Left lung (tissue), 4 donors: ENCODE measurements at regions not wholly inside any gene's neighbourhood (a gene's known extent, or its start where the extent isn't known, plus 50 kb on each side); places are given as distances from the start of the nearest gene placed in this dataset.

ENCODE experiments used
- ATAC-seq: fragments of 200-7000 bp; cut with Tn5 transposase; one replicate; pipeline ENCODE4 v1.9.1; 2020; ENCODE audit warnings: moderate library complexity
- DNase-seq, 4 donors: peaks; one replicate each; pipeline ENCODE4 v3.0.0-alpha.2; 2013 to 2020
- H3K27ac ChIP-seq, 2 donors: fragments of 200-600 bp; sonication (generic) in 1 of 2; one replicate each; pipeline versions ENCODE4 v1.5.0 to v1.8.0; 2020 to 2021
- H3K27me3 ChIP-seq, 2 donors: fragments of 200-600 bp; sonication (generic) in 1 of 2; one replicate each; pipeline versions ENCODE4 v1.5.0 to v1.8.0; 2020 to 2021
- H3K36me3 ChIP-seq, 2 donors: fragments of 200-600 bp; sonication (generic) in 1 of 2; one replicate each; pipeline versions ENCODE4 v1.5.0 to v1.8.0; 2020 to 2021
- H3K4me1 ChIP-seq, 2 donors: fragments of 200-600 bp; one replicate each; pipeline ENCODE4 v1.8.0; 2021
- H3K4me3 ChIP-seq, 2 donors: fragments of 200-600 bp; sonication (generic) in 1 of 2; one replicate each; pipeline versions ENCODE4 v1.5.0 to v1.8.0; 2020 to 2021; ENCODE audit warnings: mild to moderate bottlenecking in 1 of 2
- H3K9me3 ChIP-seq, 2 donors: fragments of 200-600 bp; sonication (generic) in 1 of 2; one replicate each; pipeline versions ENCODE4 v1.5.0 to v1.8.0; 2020 to 2021
- CTCF ChIP-seq, 2 donors: fragments of 200-600 bp; sonication (generic) in 1 of 2; IDR thresholded peaks; one replicate each; pipeline versions ENCODE4 v1.5.0 to v1.8.0; 2021; ENCODE audit warnings: antibody characterized with exemption in 2 of 2
- intact Hi-C, 2 donors: fragments of 100-400 bp; cut with DNase I; formaldehyde crosslinking; loops; one replicate each; pipeline versions ENCODE4 v1.11.2 to v1.14.2; 2022
- donor health status: DM: no; HTN: yes; CAD: no.
- donor health status: DM: no; HTN: no; CAD: no.

DNA sequence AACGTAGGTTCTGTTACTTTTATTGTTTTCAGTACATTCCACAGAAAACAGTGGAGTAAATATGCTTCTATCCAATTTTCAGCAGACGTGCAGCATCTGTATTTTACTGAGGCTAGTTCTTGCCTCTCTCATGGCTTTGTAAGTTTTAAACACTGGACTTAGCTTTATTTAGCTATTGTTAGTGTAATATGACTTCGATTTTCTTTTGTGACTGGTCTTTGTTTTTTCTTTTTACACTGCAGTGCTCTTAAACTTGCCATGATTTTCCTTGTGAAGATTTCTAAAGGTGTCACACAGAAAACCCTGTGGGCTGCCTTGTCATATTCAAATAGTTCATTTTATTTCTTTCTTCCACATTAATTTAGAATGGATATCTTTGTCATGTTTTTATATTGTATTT is 1234.9 kb upstream of the CITED2 start:
- no peak for TF ChIP-seq CTCF (IDR thresholded peaks at IDR 0.05)
- Histone ChIP-seq H3K4me3 (no peak overlapping the region), H3K27me3 (no peaks in the 10 kb centered on the region), H3K9me3 (no peaks in the 10 kb centered on the region), H3K36me3 (no peaks in the 10 kb centered on the region), H3K27ac (no peak overlapping the region), H3K4me1 (no peaks in the 10 kb centered on the region)
- DNase-seq: no peak
- intact Hi-C loops: no loop called here
- no peak for ATAC-seq

DNA sequence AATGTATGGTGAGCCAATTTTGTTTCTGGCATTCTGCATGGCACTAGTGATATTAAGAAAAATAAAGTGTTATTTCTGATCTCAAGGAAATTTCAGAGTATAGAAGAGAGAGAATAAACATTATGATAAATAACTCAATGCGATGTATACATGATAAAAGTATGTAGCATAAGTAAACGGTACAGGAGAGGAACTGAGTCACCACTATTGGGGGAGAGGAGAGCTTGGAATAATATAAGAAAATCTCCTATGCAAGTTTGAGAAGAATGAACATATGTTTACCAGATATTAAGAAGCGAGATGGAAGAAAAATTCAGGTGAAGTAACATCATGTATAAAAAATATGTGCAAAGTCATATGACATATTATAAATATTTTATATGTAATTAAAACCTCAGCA is 1230.3 kb upstream of the CITED2 start:
- ATAC-seq (no peak), DNase-seq (no peak)
- Histone ChIP-seq H3K36me3 (no peaks in the 10 kb centered on the region), H3K4me1 (no peaks in the 10 kb centered on the region), H3K27ac (no peak overlapping the region), H3K4me3 (no peak overlapping the region), H3K27me3 (no peaks in the 10 kb centered on the region), H3K9me3 (no peaks in the 10 kb centered on the region)
- intact Hi-C loops: no loop called here
- no peak for TF ChIP-seq CTCF (IDR thresholded peaks at IDR 0.05)

DNA sequence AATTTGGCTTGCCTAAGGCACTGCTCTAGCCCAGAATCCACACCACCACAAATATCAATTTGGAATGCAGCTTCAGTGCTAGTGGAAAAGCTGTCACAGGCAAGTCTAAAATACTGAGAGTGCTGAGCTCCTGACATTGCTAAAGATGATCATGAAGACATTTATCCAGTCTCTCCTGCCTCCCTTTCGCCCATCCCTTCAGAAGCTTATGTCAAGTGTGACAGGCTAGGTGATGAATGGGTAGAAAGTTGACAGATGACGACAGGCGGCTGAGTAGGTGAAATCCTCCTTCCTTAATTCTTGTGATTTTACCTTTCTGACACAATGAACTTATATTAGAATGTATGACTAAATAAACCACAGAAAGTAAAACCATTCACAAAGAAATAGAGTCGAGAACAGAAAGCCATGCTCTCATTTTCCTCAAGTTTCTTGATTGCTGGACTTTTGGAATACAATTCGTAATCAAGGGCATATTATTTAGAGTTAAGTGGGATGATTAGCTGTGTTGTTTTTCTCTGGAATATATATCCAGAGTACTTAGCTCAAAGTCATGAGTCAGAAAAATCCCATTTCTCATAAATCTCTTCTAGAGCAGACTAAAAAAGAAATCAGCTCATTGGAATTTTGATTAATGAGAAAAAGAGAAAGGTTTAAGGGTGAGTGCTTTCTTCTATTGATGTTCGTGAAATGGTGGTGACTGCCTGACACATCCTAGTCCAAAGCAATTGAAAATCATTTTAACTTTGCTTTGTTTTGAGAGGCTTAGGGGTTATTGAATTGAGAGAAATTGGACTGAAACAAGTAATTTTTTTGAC is 1228.2 kb upstream of the CITED2 start:
- Histone ChIP-seq H3K27me3 (no peaks in the 10 kb centered on the region), H3K4me1 (no peaks in the 10 kb centered on the region), H3K4me3 (no peak overlapping the region), H3K27ac (no peak overlapping the region), H3K36me3 (no peaks in the 10 kb centered on the region), H3K9me3 (no peaks in the 10 kb centered on the region)
- ATAC-seq (no peak), DNase-seq (no peak)
- intact Hi-C loops: no loop called here
- TF ChIP-seq CTCF (IDR thresholded peaks at IDR 0.05): no peak

DNA sequence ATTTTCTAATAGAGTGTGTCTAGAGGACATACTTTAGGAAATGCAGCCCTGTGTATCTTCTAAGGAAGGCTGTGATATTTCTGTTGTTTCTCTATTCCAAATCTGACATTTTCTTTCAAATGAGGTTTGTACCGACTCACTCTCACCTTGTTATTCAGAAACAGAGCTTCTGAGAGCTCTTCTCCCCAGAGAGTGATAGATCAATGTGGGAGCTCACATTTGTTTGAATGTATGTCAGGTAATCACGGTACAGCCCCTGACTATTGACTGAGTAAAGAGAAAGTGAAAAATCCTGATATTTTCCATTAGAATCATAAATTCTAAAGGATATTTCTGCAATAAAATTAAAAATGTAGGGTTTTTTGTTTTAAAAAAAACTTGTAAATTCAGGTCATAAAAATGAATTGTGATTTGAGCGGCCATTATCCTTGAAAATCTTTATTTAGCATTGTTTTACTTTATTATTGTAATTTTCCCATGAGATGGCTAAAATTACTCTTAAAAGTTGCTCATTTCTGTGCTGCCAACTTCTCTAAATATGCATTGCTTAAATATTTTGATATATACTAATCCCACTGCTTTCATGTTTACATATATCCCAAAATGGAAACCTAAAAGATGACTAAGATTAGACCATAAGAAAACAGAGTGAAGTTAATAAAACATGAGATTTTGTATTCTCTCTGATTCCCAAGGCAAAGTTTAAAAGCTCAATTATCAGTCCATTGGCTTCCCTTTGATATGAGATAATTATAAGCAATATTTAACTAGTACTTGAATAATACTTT is 1226.8 kb upstream of the CITED2 start:
- no peak for TF ChIP-seq CTCF (IDR thresholded peaks at IDR 0.05)
- H3K9me3 ChIP-seq: no peaks in the 10 kb centered on the region
- no peak overlapping the region for H3K4me3 ChIP-seq
- no peaks in the 10 kb centered on the region for H3K36me3 ChIP-seq
- ATAC-seq (no peak), DNase-seq (no peak)
- H3K27ac ChIP-seq: no peak overlapping the region
- H3K4me1 ChIP-seq: no peaks in the 10 kb centered on the region
- intact Hi-C loops: no loop called here
- no peaks in the 10 kb centered on the region for H3K27me3 ChIP-seq

GRCh38 chr6:140599916-140600315 is 1225.5 kb upstream of the CITED2 start:
- ATAC-seq (no peak), DNase-seq (peak in 2 of 4 donors; percentile 45 to 72)
- Histone ChIP-seq H3K27me3 (no peaks in the 10 kb centered on the region), H3K4me1 (no peaks in the 10 kb centered on the region), H3K27ac (no peak overlapping the region), H3K4me3 (no peak overlapping the region), H3K36me3 (no peaks in the 10 kb centered on the region), H3K9me3 (no peaks in the 10 kb centered on the region)
- no peak for TF ChIP-seq CTCF (IDR thresholded peaks at IDR 0.05)
- intact Hi-C loops: no loop called here
